A673 (cell line): ENCODE measurements at regions not wholly inside any gene's neighbourhood (a gene's known extent, or its start where the extent isn't known, plus 50 kb on each side); places are given as distances from the start of the nearest gene placed in this dataset.

ENCODE experiments used
- CTCF ChIP-seq: fragments of 300-800, 200-600 bp; sonication (generic); conservative IDR thresholded peaks from 2 replicates; pipeline ENCODE4 v1.5.1; 2017; ENCODE audit warnings: low read depth, mild to moderate bottlenecking, antibody characterized with exemption, low read length, moderate library complexity, mixed read lengths
- EZH2 ChIP-seq: fragments of 200-600 bp; sonication (generic); IDR thresholded peaks from 2 replicates; pipeline ENCODE4 v1.6.1; 2017; ENCODE audit warnings: borderline replicate concordance, low read depth, mild to moderate bottlenecking, mixed read lengths, antibody characterized with exemption, low read length; ENCODE audit not compliant: poor library complexity, severe bottlenecking

- TF ChIP-seq CTCF (no peak), EZH2 (no peak)
Observed at GRCh38 chrX:33974676-33975075, 157.4 kb downstream of the FAM47A start.
